NCI-H460 (cell line): ENCODE measurements at regions not wholly inside any gene's neighbourhood (a gene's known extent, or its start where the extent isn't known, plus 50 kb on each side); places are given as distances from the start of the nearest gene placed in this dataset.
"Not testable (repeated sequence)": the region's sequence is repeated elsewhere in the genome, so short reads cannot be mapped to it uniquely, and the experiment has no call there.

Experiments used
- DNase-seq: peaks from one replicate; pipeline ENCODE4 v3.0.0-alpha.2; 2016; ENCODE audit warnings: low read depth; ENCODE audit errors: extremely low read depth

DNA sequence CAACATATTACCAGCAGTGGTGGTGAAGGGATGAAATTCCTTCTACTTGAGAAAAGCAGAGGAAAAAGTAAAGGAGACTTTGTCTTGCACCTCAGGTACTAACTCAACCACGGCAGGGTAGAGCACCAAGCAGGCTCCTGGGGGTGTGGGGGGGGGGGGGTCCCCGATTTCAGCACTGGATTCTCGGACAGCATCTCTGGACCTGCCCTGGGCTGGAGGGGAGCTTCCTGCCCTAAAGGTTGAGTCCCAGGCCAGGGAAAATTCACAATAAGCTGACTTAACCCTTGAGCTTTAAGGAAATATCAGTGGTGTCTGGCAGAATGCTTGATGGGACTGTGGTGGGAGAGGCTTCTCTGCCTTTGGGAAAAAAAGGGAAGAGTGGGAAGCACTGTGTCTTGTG, 233.2 kb upstream of the CXADR start:
- no peak for DNase-seq

DNA sequence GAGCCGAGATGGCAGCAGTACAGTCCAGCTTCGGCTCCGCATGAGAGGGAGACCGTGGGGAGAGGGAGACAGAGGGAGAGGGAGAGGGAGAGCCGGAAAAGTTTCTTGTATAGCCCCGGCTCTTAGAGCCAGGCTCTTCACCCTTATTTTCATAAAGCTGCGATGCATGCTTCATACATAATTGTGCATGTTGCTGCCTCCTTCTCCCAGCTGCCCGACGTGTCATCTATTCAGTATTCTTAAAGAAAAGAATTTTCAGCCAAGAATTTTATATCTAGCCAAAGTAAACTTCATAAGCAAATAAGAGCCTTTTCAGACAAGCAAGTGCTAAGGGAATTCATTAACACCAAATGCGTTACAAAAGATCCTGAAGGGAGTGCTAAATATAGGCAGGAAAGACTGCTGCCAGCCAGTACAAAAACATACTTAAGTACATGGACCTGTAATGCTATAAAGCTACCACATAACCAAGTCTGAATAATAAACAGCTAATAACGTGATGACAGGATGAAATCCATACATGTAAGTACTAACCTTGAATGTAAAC, 219.8 kb upstream of the CXADR start:
- not testable (repeated sequence) for DNase-seq

GRCh38 chr21:17295997-17296396, 216.8 kb upstream of the CXADR start:
- DNase-seq, result no peak

GRCh38 chr21:17299576-17299975, 213.3 kb upstream of the CXADR start:
- DNase-seq, result not testable (repeated sequence)

- DNase-seq, result not testable (repeated sequence)
These were observed 185.1 kb upstream of the CXADR start for GRCh38 chr21:17327715-17328114.

GRCh38 chr21:17334484-17334883, 178.4 kb upstream of the CXADR start:
- no peak for DNase-seq

DNA sequence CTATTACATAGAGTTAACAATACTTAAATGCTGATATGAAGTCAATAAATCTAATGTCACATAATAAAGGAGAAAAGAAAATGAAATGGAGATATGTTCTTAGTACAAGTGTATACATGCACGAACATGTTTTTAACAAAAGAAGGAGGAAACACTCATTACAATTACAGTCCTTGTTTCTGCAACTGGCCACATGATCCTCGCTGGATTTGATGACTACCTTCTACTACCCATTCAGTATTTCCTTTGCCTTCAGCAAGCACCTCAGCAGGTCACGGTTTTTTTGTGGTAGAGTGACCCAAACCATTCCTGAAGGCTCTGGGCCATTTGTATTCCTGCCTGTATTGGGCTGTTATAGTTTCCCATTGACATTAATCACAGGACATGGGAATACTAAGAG, 172.8 kb upstream of the CXADR start:
- DNase-seq, result no peak

DNA sequence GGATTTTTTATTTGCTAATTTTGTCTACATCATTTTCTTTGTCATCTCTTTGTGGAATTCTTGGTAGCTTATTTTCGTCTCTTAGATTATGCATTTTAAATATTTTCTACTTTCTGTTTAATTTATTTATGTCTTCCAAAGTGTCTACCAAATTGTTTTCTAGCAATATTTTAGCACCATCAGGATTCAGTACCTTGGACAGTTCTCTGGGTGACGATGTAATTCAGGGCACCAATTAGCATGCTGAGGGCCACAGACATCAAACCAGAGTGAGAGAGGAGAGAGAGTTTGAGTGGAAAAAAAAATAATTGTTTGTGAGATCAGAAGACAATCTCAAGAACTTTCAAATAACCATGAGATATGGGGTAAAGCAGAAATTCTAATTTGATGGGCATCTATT, 169.8 kb upstream of the CXADR start:
- peak; percentile 49 for DNase-seq

DNA sequence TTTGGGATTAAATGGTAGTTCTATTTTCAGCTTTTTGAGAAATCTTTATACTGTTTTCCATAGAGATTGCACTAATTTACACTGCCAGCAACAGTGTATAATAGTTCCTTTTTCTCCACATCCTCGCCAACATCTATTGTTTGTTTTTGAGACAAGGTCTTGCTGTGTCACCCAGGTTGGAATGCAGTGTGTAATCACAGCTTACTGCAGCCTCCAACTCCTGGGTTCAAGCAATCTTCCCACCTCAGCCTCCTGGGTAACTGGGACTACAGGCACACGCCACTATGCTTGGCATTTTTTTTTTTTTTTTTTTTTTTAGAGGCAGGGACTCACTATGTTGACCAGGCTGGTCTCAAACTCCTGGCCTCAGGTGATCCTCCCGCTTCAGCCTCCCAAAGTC, 164.5 kb upstream of the CXADR start:
- DNase-seq, result no peak

DNA sequence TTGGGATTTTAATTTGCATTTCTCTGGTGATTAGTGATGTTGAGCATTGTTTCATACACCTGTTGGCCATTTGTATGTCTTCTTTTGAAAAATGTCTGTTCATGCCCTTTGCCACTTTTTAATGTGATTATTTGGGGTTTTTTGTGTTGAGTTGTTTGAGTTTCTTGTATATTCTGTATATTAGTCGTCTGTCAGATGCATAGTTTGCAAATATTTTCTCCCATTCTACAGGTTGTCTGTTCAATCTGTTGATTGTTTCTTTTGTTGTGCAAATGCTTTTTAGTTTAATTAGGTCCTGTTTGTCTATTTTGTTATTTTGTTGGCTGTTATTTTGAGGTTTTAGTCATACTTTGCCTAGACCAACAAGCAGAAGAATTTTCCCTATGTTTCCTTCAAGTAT, 164.0 kb upstream of the CXADR start:
- no peak for DNase-seq

GRCh38 chr21:17351766-17352165, 161.1 kb upstream of the CXADR start:
- DNase-seq, result no peak

GRCh38 chr21:17352996-17353655, 159.7 kb upstream of the CXADR start:
- DNase-seq, result no peak

DNA sequence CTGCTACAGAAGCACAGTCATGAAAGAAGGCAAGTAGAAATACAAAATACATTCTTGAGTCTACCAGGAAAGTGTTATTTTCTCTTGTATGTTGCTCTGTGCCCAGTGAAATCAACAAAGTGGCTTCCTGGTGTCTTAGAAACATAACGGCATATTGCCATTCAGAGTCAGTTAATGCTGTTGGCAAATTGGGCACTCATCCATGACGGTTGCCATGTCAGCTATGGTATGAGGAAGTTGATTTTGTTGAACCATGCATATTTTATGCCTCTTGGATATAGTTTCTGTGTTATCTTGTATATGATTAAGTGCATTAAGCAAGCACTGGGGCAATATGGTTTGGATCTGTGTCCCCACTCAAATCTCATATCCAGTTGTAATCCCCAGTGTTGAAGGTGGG, 153.1 kb upstream of the CXADR start:
- DNase-seq, result no peak

GRCh38 chr21:17368748-17369363, 144.0 kb upstream of the CXADR start:
- no peak for DNase-seq

DNA sequence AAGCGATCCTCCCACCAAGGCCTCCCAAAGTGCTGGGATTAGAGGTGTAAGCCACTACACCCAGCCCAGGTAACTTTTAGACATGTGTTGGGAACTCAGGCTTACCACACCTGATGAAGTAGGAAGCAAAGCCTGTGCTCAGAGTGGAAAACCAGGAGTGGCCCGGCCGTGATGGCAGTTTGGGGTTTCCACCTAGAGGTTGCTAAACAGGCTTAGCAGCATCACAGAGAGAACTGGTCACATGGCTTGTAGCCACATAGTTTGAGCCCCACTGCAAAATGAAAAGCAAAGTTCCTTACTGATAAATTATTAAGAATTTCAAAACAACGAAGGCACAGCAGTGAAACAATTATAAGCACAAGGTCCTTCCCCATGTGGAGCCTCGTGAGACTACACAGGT, 142.6 kb upstream of the CXADR start:
- DNase-seq, result no peak

DNA sequence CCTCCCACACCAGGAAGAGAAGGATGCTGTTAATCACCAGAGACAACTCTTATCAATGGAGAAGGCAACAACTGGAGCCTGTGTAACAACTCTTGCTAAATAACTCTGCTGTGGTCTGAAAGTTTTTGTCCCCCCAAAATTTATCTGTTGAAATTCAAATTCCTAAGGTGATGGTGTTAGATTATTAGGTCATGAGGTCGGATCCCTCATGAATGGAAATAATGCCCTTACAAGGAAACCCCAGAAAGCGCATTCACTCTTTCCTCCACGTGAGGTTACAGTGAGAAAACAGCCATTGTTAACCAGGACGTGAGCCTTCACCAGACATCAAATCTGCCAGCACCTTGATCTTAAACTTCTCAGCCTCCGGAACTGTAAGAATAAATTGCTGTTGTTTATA, 141.9 kb upstream of the CXADR start:
- no peak for DNase-seq

- DNase-seq, result no peak
These were observed 141.4 kb upstream of the CXADR start for GRCh38 chr21:17371450-17371849.

- DNase-seq, result no peak
These were observed 140.6 kb upstream of the CXADR start for GRCh38 chr21:17372200-17372599.

DNA sequence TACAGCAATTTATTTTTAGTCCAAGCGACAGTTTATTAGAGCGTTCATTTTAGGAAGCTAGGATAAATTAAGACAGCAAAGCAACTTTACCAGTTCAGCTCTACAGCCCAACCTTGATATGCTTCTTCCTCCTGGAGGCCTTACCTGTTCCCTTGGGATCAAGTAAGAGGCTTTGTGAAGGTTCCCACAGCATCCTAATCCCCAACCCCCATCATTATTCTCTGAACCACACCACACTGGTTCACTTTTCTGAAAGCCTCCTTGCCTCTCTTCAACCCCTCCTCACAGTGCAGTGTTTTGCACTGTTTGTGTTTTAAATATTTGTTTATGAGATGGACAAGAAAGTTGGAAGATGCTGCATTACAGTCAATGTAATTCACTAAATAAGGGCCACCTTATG, 126.3 kb upstream of the CXADR start:
- DNase-seq, result no peak

DNA sequence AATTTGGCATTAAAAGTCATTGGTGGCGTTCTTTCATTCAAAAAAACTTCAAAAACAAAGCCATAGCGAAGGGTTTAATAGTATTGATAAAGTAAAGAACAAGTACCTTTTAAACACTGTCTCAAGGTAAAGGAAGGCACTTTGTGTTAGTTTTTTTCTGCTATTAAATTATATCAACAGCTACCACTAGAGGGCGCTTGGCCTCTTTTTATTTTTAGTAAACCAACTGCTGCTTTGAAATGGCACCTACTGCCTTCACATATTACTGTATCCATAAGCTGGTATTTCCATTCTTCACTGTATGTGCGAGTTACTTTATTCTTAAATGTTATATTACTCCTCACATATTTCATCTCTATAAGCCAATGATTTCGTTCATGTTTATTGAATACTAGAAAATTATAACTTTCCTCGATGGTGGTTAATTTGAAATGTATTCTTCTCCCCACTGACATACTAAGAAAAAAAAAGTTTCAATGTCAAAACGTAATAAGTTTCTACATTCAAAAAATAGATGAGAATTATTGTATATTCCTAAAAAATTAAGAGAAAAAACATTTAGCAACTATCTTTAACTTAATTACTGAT, 125.7 kb upstream of the CXADR start:
- peak; percentile 70 for DNase-seq

DNA sequence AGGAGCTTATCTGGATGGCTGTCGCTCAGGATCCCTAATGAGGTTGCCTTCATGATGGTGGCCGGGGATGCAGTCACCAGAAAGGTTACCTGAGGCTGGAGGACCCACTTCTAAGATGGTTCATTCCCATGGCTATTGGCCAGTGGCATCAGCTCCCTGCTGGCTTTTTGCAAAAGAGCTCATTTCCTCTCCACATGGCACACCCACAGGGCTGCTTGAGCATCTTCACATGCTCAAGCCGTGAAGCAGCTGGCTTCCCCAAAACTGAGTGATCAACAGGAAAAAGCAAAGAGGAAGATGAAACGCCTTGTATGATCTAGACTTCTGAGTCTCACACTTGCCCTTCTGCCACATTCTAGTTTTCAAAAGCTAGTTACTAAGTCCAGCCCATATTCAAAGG, 124.6 kb upstream of the CXADR start:
- DNase-seq, result no peak

DNA sequence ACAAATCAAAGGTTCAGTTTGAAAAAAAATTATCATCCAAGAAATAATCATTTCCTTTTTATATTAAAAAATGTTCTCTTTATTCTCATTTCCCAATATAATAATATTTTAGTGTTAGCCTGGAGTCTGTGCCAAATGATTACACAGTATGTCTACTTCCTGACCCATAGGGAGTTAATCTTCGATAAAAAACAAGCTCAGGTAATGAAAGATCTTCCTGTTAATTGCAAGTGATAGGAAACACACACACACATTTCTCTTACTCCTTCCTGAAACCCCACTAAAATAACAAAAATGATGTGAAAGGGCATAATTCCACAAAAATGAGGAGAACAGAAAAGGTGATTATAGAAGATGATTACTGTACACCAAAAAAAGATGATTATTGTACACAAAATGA, 123.5 kb upstream of the CXADR start:
- no peak for DNase-seq
